ENCODE measurements at regions not wholly inside any gene's neighbourhood (a gene's known extent, or its start where the extent isn't known, plus 50 kb on each side); places are given as distances from the start of the nearest gene placed in this dataset.

- no peak for ATAC-seq
- Histone ChIP-seq H3K4me1 (no peaks in the 10 kb centered on the region), H3K4me3 (no peak overlapping the region), H3K27ac (no peak overlapping the region), H3K27me3 (no peaks in the 10 kb centered on the region), H3K9me3 (no peaks in the 10 kb centered on the region), H3K36me3 (replicated peaks in 1 of 2; ENCODE audit: insufficient read depth in 1 of 2, low read depth in 2 of 2) (no peaks in the 10 kb centered on the region)
- intact Hi-C loops (cut with DNase I): no loop called here
- DNase-seq: no peak
- TF ChIP-seq CTCF (IDR thresholded peaks at IDR 0.05): no peak
- TF ChIP-seq POLR2A (IDR thresholded peaks at IDR 0.05): no peak
Observed at GRCh38 chr3:164267053-164267452, 811.2 kb downstream of the SI start.

DNA sequence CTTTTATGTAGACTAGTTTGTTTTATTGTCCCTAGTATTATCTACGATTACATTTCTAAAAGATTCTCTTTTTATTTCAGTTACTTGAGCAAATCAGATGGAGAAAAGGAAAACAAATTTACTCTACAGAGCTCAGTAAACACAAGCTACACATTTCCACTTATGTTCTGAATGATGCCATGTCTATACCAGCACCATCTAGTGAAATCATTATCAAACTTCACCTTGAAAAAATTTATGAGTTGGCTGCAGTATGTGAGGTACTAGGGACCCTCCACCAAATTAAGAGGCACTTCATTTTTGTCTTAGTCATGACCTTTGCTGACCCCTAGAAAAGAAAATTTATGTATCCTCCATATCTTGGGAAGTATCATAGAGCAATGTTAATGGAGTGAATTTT, 827.4 kb downstream of the SI start:
- DNase-seq (no peak), ATAC-seq (no peak)
- H3K4me1 ChIP-seq: no peaks in the 10 kb centered on the region
- WGBS, 2 donors: 53 to 80% methylated on average over 1 of the region's 1 CpG
- intact Hi-C loops (cut with DNase I): no loop called here
- no peaks in the 10 kb centered on the region for H3K36me3 ChIP-seq (replicated peaks in 1 of 2; ENCODE audit: insufficient read depth in 1 of 2, low read depth in 2 of 2)
- H3K4me3 ChIP-seq: no peak overlapping the region
- no peaks in the 10 kb centered on the region for H3K9me3 ChIP-seq
- H3K27me3 ChIP-seq: no peaks in the 10 kb centered on the region
- TF ChIP-seq CTCF (IDR thresholded peaks at IDR 0.05) (no peak), POLR2A (IDR thresholded peaks at IDR 0.05) (no peak)
- no peak overlapping the region for H3K27ac ChIP-seq

GRCh38 chr3:164236851-164237250, 841.4 kb downstream of the SI start:
- no peaks in the 10 kb centered on the region for H3K9me3 ChIP-seq
- no peak overlapping the region for H3K27ac ChIP-seq
- DNase-seq (no peak), ATAC-seq (no peak)
- H3K27me3 ChIP-seq: no peaks in the 10 kb centered on the region
- no peaks in the 10 kb centered on the region for H3K4me1 ChIP-seq
- TF ChIP-seq POLR2A (IDR thresholded peaks at IDR 0.05) (no peak), CTCF (IDR thresholded peaks at IDR 0.05) (no peak)
- H3K36me3 ChIP-seq (replicated peaks in 1 of 2; ENCODE audit: insufficient read depth in 1 of 2, low read depth in 2 of 2): no peaks in the 10 kb centered on the region
- H3K4me3 ChIP-seq: no peak overlapping the region
- WGBS, 2 donors: 71 to 73% methylated on average over 3 of the region's 3 CpGs
- intact Hi-C loops (cut with DNase I): no loop called here

GRCh38 chr3:164235289-164236028, 842.8 kb downstream of the SI start:
- no peak for TF ChIP-seq CTCF (IDR thresholded peaks at IDR 0.05)
- TF ChIP-seq POLR2A (IDR thresholded peaks at IDR 0.05): no peak

GRCh38 chr3:164233951-164234350, 844.3 kb downstream of the SI start:
- WGBS, 2 donors: 59 to 73% methylated on average over 2 of the region's 2 CpGs
- H3K9me3 ChIP-seq: no peaks in the 10 kb centered on the region
- no peak overlapping the region for H3K27ac ChIP-seq
- no peaks in the 10 kb centered on the region for H3K4me1 ChIP-seq
- no peaks in the 10 kb centered on the region for H3K27me3 ChIP-seq
- H3K4me3 ChIP-seq: no peak overlapping the region
- no peak for DNase-seq
- no peaks in the 10 kb centered on the region for H3K36me3 ChIP-seq (replicated peaks in 1 of 2; ENCODE audit: insufficient read depth in 1 of 2, low read depth in 2 of 2)
- TF ChIP-seq CTCF (IDR thresholded peaks at IDR 0.05): no peak
- no peak for TF ChIP-seq POLR2A (IDR thresholded peaks at IDR 0.05)
- intact Hi-C loops (cut with DNase I): no loop called here
- no peak for ATAC-seq

More at GRCh38 chr3:164235289-164236028, 842.8 kb downstream of the SI start:
- Histone ChIP-seq H3K4me3 (no peak overlapping the region), H3K36me3 (replicated peaks in 1 of 2; ENCODE audit: insufficient read depth in 1 of 2, low read depth in 2 of 2) (no peaks in the 10 kb centered on the region), H3K27me3 (no peaks in the 10 kb centered on the region), H3K9me3 (no peaks in the 10 kb centered on the region), H3K4me1 (no peaks in the 10 kb centered on the region), H3K27ac (no peak overlapping the region)
- DNase-seq (no peak), ATAC-seq (no peak)
- intact Hi-C loops (cut with DNase I): no loop called here
- WGBS, 2 donors: 58 to 59% methylated on average over 4 of the region's 4 CpGs
